Keratinocyte (primary cell): ENCODE measurements at regions not wholly inside any gene's neighbourhood (a gene's known extent, or its start where the extent isn't known, plus 50 kb on each side); places are given as distances from the start of the nearest gene placed in this dataset.

ENCODE experiments used
- DNase-seq: peaks from one replicate; pipeline ENCODE4 v3.0.0-alpha.2; 2011; ENCODE audit warnings: low read depth, missing footprints, low spot score
- FAIRE-seq: peaks from 2 replicates; lab custom pipeline; 2011; peaks lifted over from hg19 to GRCh38; lab: Jason Lieb, UNC
- H2AFZ ChIP-seq: 2 replicates; pipeline ENCODE4 v1.6.0; 2012; ENCODE audit warnings: low read length, control low read depth, inconsistent platforms; ENCODE audit not compliant: control insufficient read depth
- H3K27ac ChIP-seq: 2 replicates; pipeline ENCODE4 v1.5.1; 2011; ENCODE audit warnings: low read length; ENCODE audit not compliant: control insufficient read depth, insufficient read depth
- H3K27me3 ChIP-seq: 3 replicates; pipeline ENCODE4 v1.6.0; 2011; ENCODE audit warnings: low read length; ENCODE audit not compliant: control insufficient read depth, insufficient read depth; ENCODE audit errors: extremely low read depth
- H3K36me3 ChIP-seq, 2 experiments: 2 replicates in 1 of 2; 3 replicates in 1 of 2; pipeline ENCODE4 v1.5.1; 2011; ENCODE audit warnings: low read length in 2 of 2, mild to moderate bottlenecking in 1 of 2; ENCODE audit not compliant: control insufficient read depth in 2 of 2, insufficient read depth in 2 of 2; ENCODE audit errors: extremely low read depth in 1 of 2
- H3K4me1 ChIP-seq: 3 replicates; pipeline ENCODE4 v1.5.1; 2011; ENCODE audit warnings: low read length; ENCODE audit not compliant: control insufficient read depth, insufficient read depth; ENCODE audit errors: extremely low read depth
- H3K4me2 ChIP-seq: 3 replicates; pipeline ENCODE4 v1.6.0; 2011; ENCODE audit warnings: low read depth, low read length; ENCODE audit not compliant: control insufficient read depth, insufficient read depth; ENCODE audit errors: extremely low read depth
- H3K4me3 ChIP-seq, 3 experiments: fragments of 200-600 bp in 1 of 3; sonication (generic) in 1 of 3; 2 replicates in 2 of 3; 3 replicates in 1 of 3; pipeline ENCODE4 v1.5.1; 2011 to 2016; ENCODE audit warnings: low read length in 3 of 3, mild to moderate bottlenecking in 3 of 3, control low read depth in 2 of 3, inconsistent platforms in 1 of 3, low read depth in 1 of 3, mixed read lengths in 1 of 3, mixed run types in 1 of 3, moderate library complexity in 1 of 3; ENCODE audit not compliant: control insufficient read depth in 2 of 3, insufficient read depth in 2 of 3; ENCODE audit errors: extremely low read depth in 1 of 3
- H3K79me2 ChIP-seq: 2 replicates; pipeline ENCODE4 v1.6.0; 2012; ENCODE audit warnings: low read length; ENCODE audit not compliant: control insufficient read depth, insufficient read depth
- H3K9ac ChIP-seq: 3 replicates; pipeline ENCODE4 v1.6.0; 2011; ENCODE audit warnings: low read length; ENCODE audit not compliant: control insufficient read depth, insufficient read depth; ENCODE audit errors: extremely low read depth
- H3K9me1 ChIP-seq: 3 replicates; pipeline ENCODE4 v1.6.0; 2011; ENCODE audit warnings: low read length; ENCODE audit not compliant: control insufficient read depth, insufficient read depth; ENCODE audit errors: extremely low read depth
- H3K9me3 ChIP-seq: 2 replicates; pipeline ENCODE4 v1.5.1; 2012; ENCODE audit warnings: low read depth, low read length; ENCODE audit not compliant: control insufficient read depth
- H4K20me1 ChIP-seq: 3 replicates; pipeline ENCODE4 v1.6.0; 2011; ENCODE audit warnings: low read length; ENCODE audit not compliant: control insufficient read depth, insufficient read depth; ENCODE audit errors: extremely low read depth
- CTCF ChIP-seq, 3 experiments: IDR thresholded peaks in 1 of 3; conservative IDR thresholded peaks in 1 of 3; optimal IDR thresholded peaks in 1 of 3; 2 replicates in 2 of 3; 3 replicates in 1 of 3; pipeline versions ENCODE3 to v1.5.1; 2011; ENCODE audit warnings: low read length in 3 of 3, mild to moderate bottlenecking in 3 of 3, moderate library complexity in 2 of 3, control low read depth in 1 of 3, inconsistent platforms in 1 of 3; ENCODE audit not compliant: insufficient read depth in 2 of 3; ENCODE audit errors: extremely low read depth in 1 of 3
- EZH2 ChIP-seq: IDR thresholded peaks from one replicate; pipeline ENCODE4 v1.6.1; 2012; ENCODE audit warnings: inconsistent platforms, mild to moderate bottlenecking, low read length, moderate library complexity
- dilution Hi-C: fragments of 300-500 bp; cut with MboI; formaldehyde crosslinking; loops from one replicate; pipeline ENCODE4 v1.7.0; 2020; ENCODE audit warnings: low sequenced_read_pairs; ENCODE audit not compliant: extremely low pct_ligation_motif_present

GRCh38 chr2:121880283-121880682 is 124.8 kb downstream of the TSN start:
- no peaks in the 10 kb centered on the region for H3K4me1 ChIP-seq
- no peaks in the 10 kb centered on the region for H3K27me3 ChIP-seq
- H3K4me3 ChIP-seq: no peak overlapping the region
- no peaks in the 10 kb centered on the region for H3K36me3 ChIP-seq
- H3K4me2 ChIP-seq: no peak overlapping the region
- no peaks in the 10 kb centered on the region for H3K9me3 ChIP-seq
- FAIRE-seq: no peak
- TF ChIP-seq CTCF (optimal IDR thresholded peaks at IDR 0.05 in 1 of 3, IDR thresholded peaks at IDR 0.05 in 1 of 3, conservative IDR thresholded peaks at IDR 0.05 in 1 of 3; ENCODE audit: extremely low read depth in 1 of 3, insufficient read depth in 2 of 3, low read length in 3 of 3) (no peak), EZH2 (no peak)
- H4K20me1 ChIP-seq: no peaks in the 10 kb centered on the region
- dilution Hi-C loops: no loop called here
- DNase-seq: no peak
- H3K9me1 ChIP-seq: no peaks in the 10 kb centered on the region
- no peak overlapping the region for H2AFZ ChIP-seq
- no peaks in the 10 kb centered on the region for H3K79me2 ChIP-seq
- H3K27ac ChIP-seq: no peak overlapping the region
- no peak overlapping the region for H3K9ac ChIP-seq

- Histone ChIP-seq H3K9me1 (no peaks in the 10 kb centered on the region), H3K27ac (no peak overlapping the region), H2AFZ (no peak overlapping the region), H4K20me1 (no peaks in the 10 kb centered on the region), H3K27me3 (no peaks in the 10 kb centered on the region), H3K4me1 (no peaks in the 10 kb centered on the region), H3K79me2 (no peaks in the 10 kb centered on the region), H3K9me3 (no peaks in the 10 kb centered on the region), H3K9ac (no peak overlapping the region), H3K4me3 (no peak overlapping the region), H3K4me2 (no peak overlapping the region), H3K36me3 (no peaks in the 10 kb centered on the region)
- TF ChIP-seq CTCF (optimal IDR thresholded peaks at IDR 0.05 in 1 of 3, IDR thresholded peaks at IDR 0.05 in 1 of 3, conservative IDR thresholded peaks at IDR 0.05 in 1 of 3; ENCODE audit: extremely low read depth in 1 of 3, insufficient read depth in 2 of 3, low read length in 3 of 3) (no peak), EZH2 (no peak)
- no peak for FAIRE-seq
- dilution Hi-C loops: no loop called here
- DNase-seq: no peak
Observed at GRCh38 chr2:121881038-121881437, 125.6 kb downstream of the TSN start.
